ENCODE measurements at regions not wholly inside any gene's neighbourhood (a gene's known extent, or its start where the extent isn't known, plus 50 kb on each side); places are given as distances from the start of the nearest gene placed in this dataset.
"Not testable (repeated sequence)": the region's sequence is repeated elsewhere in the genome, so short reads cannot be mapped to it uniquely, and the experiment has no call there.

- no peak overlapping the region for H3K4me3 Mint-ChIP-seq
- no peaks in the 10 kb centered on the region for H3K36me3 Mint-ChIP-seq (ENCODE audit: low read depth)
- H3K4me1 ChIP-seq (ENCODE audit: insufficient read depth, low read length) = no peaks in the 10 kb centered on the region
- peaks cover 10% of the 10 kb centered on the region for H3K9me3 Mint-ChIP-seq
- no peaks in the 10 kb centered on the region for H3K27me3 ChIP-seq (ENCODE audit: control insufficient read depth in 1 of 2, insufficient read depth in 2 of 2, low read length in 2 of 2)
- no peaks in the 10 kb centered on the region for H3K27me3 Mint-ChIP-seq
- no peak overlapping the region for H3K27ac ChIP-seq (ENCODE audit: low read depth in 1 of 2, low read length in 2 of 2)
- intact Hi-C loops (cut with DNase I, micrococcal nuclease) = loop anchor here in 1 of 2 experiments (10.0 kb wide), 1 partner anchor 649 kb away; no protein-coding TSS in a partner anchor
- CTCF ChIA-PET = no interaction called here
- H3K4me1 Mint-ChIP-seq (ENCODE audit: low read depth) = no peaks in the 10 kb centered on the region
- no peak for ATAC-seq (ENCODE audit: poor library complexity)
- no peak for TF ChIP-seq CTCF (IDR thresholded peaks at IDR 0.05)
- no peaks in the 10 kb centered on the region for H3K9me3 ChIP-seq (ENCODE audit: control insufficient read depth in 1 of 2, insufficient read depth in 1 of 2, low read length in 2 of 2)
- no peak overlapping the region for H3K27ac Mint-ChIP-seq
- no peak for DNase-seq
- no peaks in the 10 kb centered on the region for H3K36me3 ChIP-seq (ENCODE audit: insufficient read depth, low read length)
- POLR2A ChIA-PET = no interaction called here
- H3K4me3 ChIP-seq (ENCODE audit: low read length) = no peak overlapping the region
These were observed 2458.5 kb downstream of the ARAP2 start for GRCh38 chr4:33785843-33786242.

- intact Hi-C loops (cut with DNase I, micrococcal nuclease) = no loop called here
- Mint-ChIP-seq H3K36me3 (ENCODE audit: low read depth) (no peaks in the 10 kb centered on the region), H3K27ac (no peak overlapping the region), H3K4me3 (no peak overlapping the region), H3K9me3 (peaks cover 7% of the 10 kb centered on the region), H3K27me3 (no peaks in the 10 kb centered on the region), H3K4me1 (ENCODE audit: low read depth) (no peaks in the 10 kb centered on the region)
- ATAC-seq (ENCODE audit: poor library complexity) (no peak), DNase-seq (no peak)
- no peaks in the 10 kb centered on the region for H3K36me3 ChIP-seq (ENCODE audit: insufficient read depth, low read length)
- H3K9me3 ChIP-seq (ENCODE audit: control insufficient read depth in 1 of 2, insufficient read depth in 1 of 2, low read length in 2 of 2) = no peaks in the 10 kb centered on the region
- no peak overlapping the region for H3K27ac ChIP-seq (ENCODE audit: low read depth in 1 of 2, low read length in 2 of 2)
- ChIA-PET POLR2A (no interaction called here), CTCF (no interaction called here)
- no peaks in the 10 kb centered on the region for H3K27me3 ChIP-seq (ENCODE audit: control insufficient read depth in 1 of 2, insufficient read depth in 2 of 2, low read length in 2 of 2)
- no peak overlapping the region for H3K4me3 ChIP-seq (ENCODE audit: low read length)
- TF ChIP-seq CTCF (IDR thresholded peaks at IDR 0.05) = no peak
- H3K4me1 ChIP-seq (ENCODE audit: insufficient read depth, low read length) = no peaks in the 10 kb centered on the region
These were observed 2441.7 kb downstream of the ARAP2 start for GRCh38 chr4:33802578-33802977.

GRCh38 chr4:33825685-33826084 is 2418.6 kb downstream of the ARAP2 start:
- H3K27me3 Mint-ChIP-seq = no peaks in the 10 kb centered on the region
- H3K9me3 ChIP-seq (ENCODE audit: control insufficient read depth in 1 of 2, insufficient read depth in 1 of 2, low read length in 2 of 2) = peaks cover 0 to 4% of the 10 kb centered on the region in 2 experiments
- no peaks in the 10 kb centered on the region for H3K4me1 Mint-ChIP-seq (ENCODE audit: low read depth)
- POLR2A ChIA-PET = no interaction called here
- H3K4me3 ChIP-seq (ENCODE audit: low read length) = no peak overlapping the region
- no peak overlapping the region for H3K4me3 Mint-ChIP-seq
- H3K27ac Mint-ChIP-seq = no peak overlapping the region
- H3K27ac ChIP-seq (ENCODE audit: low read depth in 1 of 2, low read length in 2 of 2) = no peak overlapping the region
- H3K9me3 Mint-ChIP-seq = peaks cover 4% of the 10 kb centered on the region
- no peaks in the 10 kb centered on the region for H3K4me1 ChIP-seq (ENCODE audit: insufficient read depth, low read length)
- intact Hi-C loops (cut with DNase I, micrococcal nuclease) = no loop called here
- H3K36me3 ChIP-seq (ENCODE audit: insufficient read depth, low read length) = no peaks in the 10 kb centered on the region
- no peaks in the 10 kb centered on the region for H3K36me3 Mint-ChIP-seq (ENCODE audit: low read depth)
- H3K27me3 ChIP-seq (ENCODE audit: control insufficient read depth in 1 of 2, insufficient read depth in 2 of 2, low read length in 2 of 2) = no peaks in the 10 kb centered on the region
- DNase-seq (no peak), ATAC-seq (ENCODE audit: poor library complexity) (no peak)
- no peak for TF ChIP-seq CTCF (IDR thresholded peaks at IDR 0.05)
- CTCF ChIA-PET = no interaction called here

- DNase-seq; CTCF ChIA-PET; H3K9me3 ChIP-seq (ENCODE audit: control insufficient read depth in 1 of 2, insufficient read depth in 1 of 2, low read length in 2 of 2); H3K27ac Mint-ChIP-seq; H3K36me3 Mint-ChIP-seq (ENCODE audit: low read depth); H3K9me3 Mint-ChIP-seq; H3K4me1 ChIP-seq (ENCODE audit: insufficient read depth, low read length); H3K27me3 ChIP-seq (ENCODE audit: control insufficient read depth in 1 of 2, insufficient read depth in 2 of 2, low read length in 2 of 2); ATAC-seq (ENCODE audit: poor library complexity); H3K4me1 Mint-ChIP-seq (ENCODE audit: low read depth); H3K4me3 Mint-ChIP-seq; H3K27me3 Mint-ChIP-seq; H3K36me3 ChIP-seq (ENCODE audit: insufficient read depth, low read length); intact Hi-C loops (cut with DNase I, micrococcal nuclease); POLR2A ChIA-PET; H3K4me3 ChIP-seq (ENCODE audit: low read length); H3K27ac ChIP-seq (ENCODE audit: low read depth in 1 of 2, low read length in 2 of 2): not testable (repeated sequence)
These were observed 2415.0 kb downstream of the ARAP2 start for GRCh38 chr4:33829356-33829755.
